ENCODE measurements at regions not wholly inside any gene's neighbourhood (a gene's known extent, or its start where the extent isn't known, plus 50 kb on each side); places are given as distances from the start of the nearest gene placed in this dataset.

GRCh38 chr1:30257742-30258380 lies 465.5 kb downstream of the MATN1 start:
- Histone ChIP-seq H3K27me3 (ENCODE audit: control insufficient read depth in 1 of 2, insufficient read depth in 2 of 2, low read length in 2 of 2) (peaks cover 1 to 7% of the 10 kb centered on the region in 2 experiments; a peak in 2 of 5 replicates), H3K9ac (ENCODE audit: insufficient read depth, low read depth, low read length) (no peak overlapping the region), H3K36me3 (replicated peaks in 1 of 2; ENCODE audit: control insufficient read depth in 1 of 2, insufficient read depth in 2 of 2, low read length in 2 of 2) (no peaks in the 10 kb centered on the region), H3K9me3 (ENCODE audit: low read length) (no peaks in the 10 kb centered on the region), H3K27ac (ENCODE audit: extremely low read length, insufficient read depth, low read length) (no peak overlapping the region), H3K4me3 (replicated peaks in 1 of 3; ENCODE audit: insufficient read depth in 1 of 3, low read depth in 2 of 3, low read length in 3 of 3) (no peak overlapping the region), H2AFZ (ENCODE audit: low read length) (no peak overlapping the region), H3K4me2 (ENCODE audit: low read depth, low read length) (no peak overlapping the region), H3K4me1 (ENCODE audit: insufficient read depth, low read length) (no peaks in the 10 kb centered on the region), H3K79me2 (ENCODE audit: insufficient read depth, low read length) (no peaks in the 10 kb centered on the region), H4K20me1 (ENCODE audit: insufficient read depth, low read length) (no peaks in the 10 kb centered on the region)
- ChIA-PET POLR2A (no interaction called here), CTCF (ENCODE audit: low intra/inter-chr PET ratio, low total read pairs) (no interaction called here)
- intact Hi-C loops (cut with micrococcal nuclease; ENCODE audit: unreplicated experiment) (no loop called here), in situ Hi-C loops (cut with HindIII; ENCODE audit: extremely low pct_ligation_motif_present, low pct_unique_long_range_greater_than_20kb) (no loop called here)
- BruUV-seq (replicated peaks), result no TSS peak
- ATAC-seq (no peak), DNase-seq (ENCODE audit: low spot score) (no peak), FAIRE-seq (no peak)
- no peak for TF ChIP-seq LRRFIP1 (CRISPR knock-in tag; conservative IDR thresholded peaks at IDR 0.05)
- no peak for TF ChIP-seq LBX2 (CRISPR knock-in tag; IDR thresholded peaks at IDR 0.05; ENCODE audit: borderline replicate concordance)
- no peak for TF ChIP-seq NR2F2 (IDR thresholded peaks at IDR 0.05; ENCODE audit: borderline replicate concordance, low read depth)
- TF ChIP-seq GTF2F1 (IDR thresholded peaks at IDR 0.05; ENCODE audit: low read length), result no peak
- no peak for TF ChIP-seq HDAC2 (CRISPR knock-in tag; IDR thresholded peaks at IDR 0.05)
- TF ChIP-seq PAXIP1 (CRISPR knock-in tag; conservative IDR thresholded peaks at IDR 0.05), result no peak
- TF ChIP-seq ZSCAN12 (CRISPR knock-in tag; IDR thresholded peaks at IDR 0.05), result no peak
- no peak for TF ChIP-seq ZNF264 (CRISPR knock-in tag; IDR thresholded peaks at IDR 0.05)
- no peak for TF ChIP-seq ARID2 (CRISPR knock-in tag; IDR thresholded peaks at IDR 0.05; ENCODE audit: borderline replicate concordance)
- TF ChIP-seq NFKBIZ (CRISPR knock-in tag; IDR thresholded peaks at IDR 0.05), result no peak
- no peak for TF ChIP-seq HNRNPL (IDR thresholded peaks at IDR 0.05; ENCODE audit: low read depth, low read length)
- TF ChIP-seq THAP9 (CRISPR knock-in tag; IDR thresholded peaks at IDR 0.05; ENCODE audit: borderline replicate concordance), result no peak
- no peak for TF ChIP-seq ZUFSP (CRISPR knock-in tag; IDR thresholded peaks at IDR 0.05; ENCODE audit: borderline replicate concordance)
- TF ChIP-seq ZNF12 (CRISPR knock-in tag; IDR thresholded peaks at IDR 0.05), result no peak
- 63% methylated on average over 4 of the region's 14 CpGs for WGBS (ENCODE audit: low lambda C conversion rate)
